ENCODE measurements at regions not wholly inside any gene's neighbourhood (a gene's known extent, or its start where the extent isn't known, plus 50 kb on each side); places are given as distances from the start of the nearest gene placed in this dataset.

DNA sequence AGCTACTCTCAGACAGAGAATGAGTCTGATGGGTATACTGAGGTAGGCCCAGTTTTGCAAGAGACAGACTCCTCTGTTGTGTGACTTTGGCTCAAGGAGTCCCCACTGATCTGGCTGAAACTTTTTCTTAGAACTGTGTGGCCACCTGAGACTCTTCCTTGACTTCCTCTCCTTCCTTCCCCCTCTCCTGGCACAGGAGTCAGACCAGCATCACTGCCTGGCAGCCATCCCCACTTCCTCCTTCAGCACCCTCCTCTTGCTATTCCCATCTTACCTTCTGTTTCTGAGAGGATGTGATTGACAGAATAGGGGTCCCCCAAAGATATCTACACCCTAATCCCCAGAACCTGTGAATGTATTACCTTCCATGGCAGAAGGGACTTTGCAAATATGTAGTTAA lies 351.1 kb downstream of the MN1 start:
- TF ChIP-seq, protein P1, sequence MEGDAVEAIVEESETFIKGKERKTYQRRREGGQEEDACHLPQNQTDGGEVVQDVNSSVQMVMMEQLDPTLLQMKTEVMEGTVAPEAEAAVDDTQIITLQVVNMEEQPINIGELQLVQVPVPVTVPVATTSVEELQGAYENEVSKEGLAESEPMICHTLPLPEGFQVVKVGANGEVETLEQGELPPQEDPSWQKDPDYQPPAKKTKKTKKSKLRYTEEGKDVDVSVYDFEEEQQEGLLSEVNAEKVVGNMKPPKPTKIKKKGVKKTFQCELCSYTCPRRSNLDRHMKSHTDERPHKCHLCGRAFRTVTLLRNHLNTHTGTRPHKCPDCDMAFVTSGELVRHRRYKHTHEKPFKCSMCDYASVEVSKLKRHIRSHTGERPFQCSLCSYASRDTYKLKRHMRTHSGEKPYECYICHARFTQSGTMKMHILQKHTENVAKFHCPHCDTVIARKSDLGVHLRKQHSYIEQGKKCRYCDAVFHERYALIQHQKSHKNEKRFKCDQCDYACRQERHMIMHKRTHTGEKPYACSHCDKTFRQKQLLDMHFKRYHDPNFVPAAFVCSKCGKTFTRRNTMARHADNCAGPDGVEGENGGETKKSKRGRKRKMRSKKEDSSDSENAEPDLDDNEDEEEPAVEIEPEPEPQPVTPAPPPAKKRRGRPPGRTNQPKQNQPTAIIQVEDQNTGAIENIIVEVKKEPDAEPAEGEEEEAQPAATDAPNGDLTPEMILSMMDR (IDR thresholded peaks at IDR 0.05; ENCODE audit: insufficient read depth, low read depth, low read length) = no peak
- H3K4me3 ChIP-seq (ENCODE audit: low read depth, low read length) = no peak overlapping the region
- no peak for DNase-seq (ENCODE audit: low read depth)

DNA sequence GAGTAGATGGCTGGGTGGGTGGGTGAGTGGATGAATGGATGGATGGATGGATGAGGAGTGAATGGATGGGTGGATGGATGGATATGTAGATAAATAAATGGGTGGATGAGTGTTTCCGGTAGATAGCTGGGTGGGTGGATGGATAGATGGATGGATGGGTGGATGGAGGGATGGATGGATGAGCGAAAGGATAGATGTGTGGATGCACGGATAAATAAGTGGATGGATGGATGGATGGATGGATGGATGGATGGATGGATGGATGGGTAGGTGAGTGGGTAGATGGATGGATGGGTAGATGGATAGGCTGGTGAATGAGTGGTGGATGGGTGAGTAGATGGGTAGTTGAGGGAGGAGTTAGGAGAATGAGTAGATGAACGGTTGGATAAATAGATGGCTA lies 349.3 kb downstream of the MN1 start:
- no peak overlapping the region for H3K4me3 ChIP-seq (ENCODE audit: low read depth, low read length)
- DNase-seq (ENCODE audit: low read depth) = no peak
- TF ChIP-seq, protein P1 (IDR thresholded peaks at IDR 0.05; ENCODE audit: insufficient read depth, low read depth, low read length) = no peak

DNA sequence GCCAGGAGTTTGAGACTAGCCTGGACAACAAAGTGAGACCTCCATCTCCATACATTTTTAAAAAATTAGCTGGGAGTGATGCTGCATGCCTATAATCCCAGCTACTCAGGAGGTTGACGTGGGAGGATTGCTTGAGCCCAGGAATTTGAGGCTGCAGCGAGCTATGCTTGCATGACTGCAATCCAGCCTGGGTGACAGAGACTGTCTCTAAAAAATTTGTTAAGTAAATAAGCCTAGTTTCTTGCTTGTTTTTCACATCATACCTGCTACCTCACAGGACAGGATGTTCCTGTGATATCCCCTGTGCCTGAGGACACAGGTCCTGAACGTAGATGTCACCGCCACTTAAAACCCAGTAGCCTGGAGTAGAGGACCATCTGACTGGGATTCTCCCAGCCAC lies 348.6 kb downstream of the MN1 start:
- TF ChIP-seq, protein P1 (IDR thresholded peaks at IDR 0.05; ENCODE audit: insufficient read depth, low read depth, low read length) = no peak
- no peak for DNase-seq (ENCODE audit: low read depth)
- no peak overlapping the region for H3K4me3 ChIP-seq (ENCODE audit: low read depth, low read length)

DNA sequence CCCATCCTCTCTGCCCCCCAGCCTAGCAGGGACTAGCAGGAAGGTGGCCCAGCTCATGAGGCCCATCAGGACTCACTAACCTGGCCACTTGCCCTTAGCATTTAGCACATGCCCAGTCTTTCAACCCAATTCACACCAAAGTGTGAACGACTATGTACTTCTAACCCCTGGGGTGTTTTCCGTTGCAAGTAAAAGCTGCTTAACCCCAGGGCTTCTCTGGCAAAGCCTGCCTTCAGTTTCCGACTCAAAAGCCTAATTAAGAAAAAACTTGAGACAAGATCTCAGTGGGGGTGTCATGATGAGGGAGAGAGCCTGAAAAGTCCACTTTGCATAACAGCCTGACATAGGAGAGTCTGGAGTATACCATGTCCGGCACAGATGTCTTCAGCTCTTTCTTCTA lies 347.8 kb downstream of the MN1 start:
- no peak for DNase-seq (ENCODE audit: low read depth)
- TF ChIP-seq, protein P1 (IDR thresholded peaks at IDR 0.05; ENCODE audit: insufficient read depth, low read depth, low read length) = no peak
- H3K4me3 ChIP-seq (ENCODE audit: low read depth, low read length) = no peak overlapping the region

DNA sequence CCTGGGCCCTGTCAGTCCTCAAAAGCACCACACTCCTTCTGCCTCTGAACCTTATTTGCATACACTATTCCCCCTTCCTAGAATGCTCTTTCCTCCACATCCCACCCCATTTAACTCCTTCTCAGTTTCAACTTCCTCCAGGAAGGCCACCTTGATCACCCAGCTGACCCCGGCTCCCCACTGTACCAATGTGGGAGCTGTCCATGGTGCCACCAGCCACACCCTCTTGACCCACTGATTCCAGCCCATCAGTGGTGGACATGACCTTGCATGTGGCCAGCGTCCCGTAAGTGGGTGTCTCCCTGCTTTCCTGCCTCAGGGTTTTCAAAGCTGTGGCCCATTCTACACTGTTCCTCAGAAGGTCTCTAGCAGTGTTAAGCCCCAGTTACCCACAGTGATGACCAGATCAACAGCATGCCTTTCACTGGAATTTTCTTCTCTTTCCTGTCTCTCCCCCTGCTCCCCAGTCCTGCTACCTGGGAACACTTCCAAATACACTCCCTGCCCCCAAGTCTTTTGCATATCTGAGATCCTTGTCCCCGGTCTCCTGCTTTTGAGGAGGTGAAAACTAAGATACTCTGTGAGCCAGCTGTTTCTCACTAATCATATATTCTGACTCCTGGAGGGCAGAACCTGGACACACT lies 346.6 kb downstream of the MN1 start:
- TF ChIP-seq, protein P1 (IDR thresholded peaks at IDR 0.05; ENCODE audit: insufficient read depth, low read depth, low read length) = no peak
- no peak for DNase-seq (ENCODE audit: low read depth)
- no peak overlapping the region for H3K4me3 ChIP-seq (ENCODE audit: low read depth, low read length)

DNA sequence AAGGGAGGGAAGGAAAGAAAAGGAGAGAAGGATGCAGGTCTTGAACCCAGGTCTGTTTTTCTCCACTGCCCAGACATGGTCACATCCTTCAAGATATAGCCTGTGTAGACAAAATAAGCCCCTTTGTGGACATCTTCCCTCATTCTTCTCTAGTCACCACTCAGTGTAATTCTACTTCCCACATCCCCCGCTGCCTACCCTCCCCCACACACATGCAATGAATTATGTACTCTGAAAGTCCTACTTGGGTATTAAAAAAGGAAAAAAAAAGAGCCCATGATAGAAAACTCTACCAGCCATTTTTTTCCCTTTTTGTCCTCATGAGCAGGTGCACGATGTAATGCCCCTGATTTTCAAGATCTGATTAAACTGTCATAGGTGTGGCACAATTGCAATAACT lies 346.0 kb downstream of the MN1 start:
- TF ChIP-seq, protein P1 (IDR thresholded peaks at IDR 0.05; ENCODE audit: insufficient read depth, low read depth, low read length) = no peak
- no peak overlapping the region for H3K4me3 ChIP-seq (ENCODE audit: low read depth, low read length)

More for the DNA sequence above, 346.0 kb downstream of the MN1 start:
- no peak for DNase-seq (ENCODE audit: low read depth)

Data from fibroblast of villous mesenchyme (primary cell).